GM12874 (cell line): ENCODE measurements at regions not wholly inside any gene's neighbourhood (a gene's known extent, or its start where the extent isn't known, plus 50 kb on each side); places are given as distances from the start of the nearest gene placed in this dataset.

Source experiments
- TF ChIP-seq, protein P1 (sequence below): IDR thresholded peaks from 2 replicates; pipeline ENCODE4 v1.5.1; 2011; ENCODE audit warnings: low read depth, mild to moderate bottlenecking, control low read depth, low read length, moderate library complexity; ENCODE audit not compliant: insufficient read depth

- TF ChIP-seq, protein P1, sequence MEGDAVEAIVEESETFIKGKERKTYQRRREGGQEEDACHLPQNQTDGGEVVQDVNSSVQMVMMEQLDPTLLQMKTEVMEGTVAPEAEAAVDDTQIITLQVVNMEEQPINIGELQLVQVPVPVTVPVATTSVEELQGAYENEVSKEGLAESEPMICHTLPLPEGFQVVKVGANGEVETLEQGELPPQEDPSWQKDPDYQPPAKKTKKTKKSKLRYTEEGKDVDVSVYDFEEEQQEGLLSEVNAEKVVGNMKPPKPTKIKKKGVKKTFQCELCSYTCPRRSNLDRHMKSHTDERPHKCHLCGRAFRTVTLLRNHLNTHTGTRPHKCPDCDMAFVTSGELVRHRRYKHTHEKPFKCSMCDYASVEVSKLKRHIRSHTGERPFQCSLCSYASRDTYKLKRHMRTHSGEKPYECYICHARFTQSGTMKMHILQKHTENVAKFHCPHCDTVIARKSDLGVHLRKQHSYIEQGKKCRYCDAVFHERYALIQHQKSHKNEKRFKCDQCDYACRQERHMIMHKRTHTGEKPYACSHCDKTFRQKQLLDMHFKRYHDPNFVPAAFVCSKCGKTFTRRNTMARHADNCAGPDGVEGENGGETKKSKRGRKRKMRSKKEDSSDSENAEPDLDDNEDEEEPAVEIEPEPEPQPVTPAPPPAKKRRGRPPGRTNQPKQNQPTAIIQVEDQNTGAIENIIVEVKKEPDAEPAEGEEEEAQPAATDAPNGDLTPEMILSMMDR: no peak
These were observed 268.3 kb downstream of the PRL start for GRCh38 chr6:22028403-22029090.

DNA sequence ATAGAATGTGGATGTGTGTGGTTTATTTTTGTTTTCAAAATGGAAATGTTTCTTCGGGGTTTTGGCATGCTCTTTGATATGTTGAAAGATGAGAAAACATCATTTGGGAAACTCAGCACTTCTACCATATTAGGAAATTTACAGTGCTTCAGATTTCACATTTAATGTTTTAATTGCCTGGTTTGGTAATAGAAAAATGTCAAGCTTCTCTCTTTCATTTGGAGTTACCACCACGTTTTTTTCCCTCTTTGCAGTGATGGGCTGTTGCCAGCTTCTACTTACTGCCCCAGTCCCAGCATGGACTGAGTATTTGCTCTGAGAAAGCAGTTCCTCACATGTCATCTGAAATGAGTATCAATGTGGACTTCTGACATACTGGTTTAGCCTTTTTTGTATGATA, 267.7 kb downstream of the PRL start:
- TF ChIP-seq, protein P1: no peak

GRCh38 chr6:22030730-22031619, 265.9 kb downstream of the PRL start:
- TF ChIP-seq, protein P1: no peak

DNA sequence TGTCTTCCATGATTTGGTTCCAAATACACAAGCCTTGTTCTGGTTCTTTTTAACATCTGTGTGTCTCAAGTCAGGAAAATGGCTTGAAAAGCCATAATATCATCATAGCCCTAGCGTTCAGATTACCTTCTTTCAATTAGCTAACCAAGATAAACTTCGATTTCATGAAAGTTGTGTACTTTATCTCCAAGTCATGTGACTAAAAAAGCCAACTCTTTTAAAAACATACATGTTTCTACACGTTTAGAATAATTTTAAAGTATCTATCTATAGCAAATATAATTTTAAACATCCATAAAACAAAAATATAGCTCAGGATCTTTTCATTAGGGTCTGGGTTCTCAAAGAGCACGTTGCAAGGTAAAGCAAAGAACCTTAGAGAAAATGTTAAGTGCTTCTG, 261.1 kb downstream of the PRL start:
- TF ChIP-seq, protein P1: no peak

DNA sequence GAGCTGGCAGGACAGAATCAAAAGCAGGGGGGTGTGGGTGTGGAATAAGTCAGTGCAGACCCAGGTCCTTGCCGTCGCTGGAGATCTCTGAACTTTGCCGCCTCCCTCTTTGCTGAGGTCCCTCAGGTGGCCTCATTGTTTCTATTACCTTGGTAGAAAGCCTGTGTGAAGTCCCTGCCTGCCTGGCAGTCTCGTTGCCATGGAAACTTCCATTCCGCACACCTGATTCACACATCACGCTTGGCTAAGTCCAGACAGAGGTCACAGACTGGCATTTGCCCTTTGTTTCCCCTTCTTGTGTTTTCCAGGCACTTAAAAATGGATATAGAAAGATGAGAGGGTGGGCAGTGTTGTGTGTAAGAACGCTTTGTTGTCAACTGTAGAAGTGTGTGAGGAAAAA, 260.6 kb downstream of the PRL start:
- TF ChIP-seq, protein P1: no peak

- TF ChIP-seq, protein P1: no peak
These were observed 260.1 kb downstream of the PRL start for GRCh38 chr6:22036699-22037098.

DNA sequence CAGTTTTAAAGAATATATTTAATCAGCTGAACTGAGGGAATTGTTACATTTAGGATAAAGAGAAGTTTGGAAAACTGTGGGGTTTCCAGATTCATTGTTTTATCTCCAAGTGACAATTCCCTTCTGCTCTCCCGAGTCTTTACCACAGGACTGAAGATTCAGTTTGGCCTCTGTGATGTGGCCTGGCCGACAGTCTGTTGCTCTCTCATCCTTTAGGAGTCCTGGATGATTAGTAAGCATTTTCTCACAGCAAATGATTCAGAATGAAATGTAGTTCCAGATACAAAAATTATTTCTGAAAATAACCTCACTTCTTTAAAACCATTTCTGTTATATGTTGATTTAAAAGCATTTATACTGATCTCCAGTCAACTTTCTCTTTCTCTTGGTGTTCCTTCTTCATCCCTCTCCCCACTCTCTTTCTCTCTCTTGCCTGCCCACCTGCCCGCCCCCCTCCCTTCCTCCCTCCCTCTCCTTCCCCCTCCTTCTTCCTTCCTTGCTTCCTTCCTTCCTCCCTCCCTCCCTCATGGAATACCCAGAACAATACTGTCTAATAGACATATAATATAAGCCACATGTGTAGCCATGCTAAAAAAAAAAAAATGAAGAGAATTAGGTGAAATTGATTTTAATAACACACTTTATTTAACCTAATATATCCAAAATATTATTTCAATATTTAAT, 254.9 kb downstream of the PRL start:
- TF ChIP-seq, protein P1: no peak
